NCI-H2196 treated with DMSO at 0.1 percent for 48 hours (cell line): ENCODE measurements at regions not wholly inside any gene's neighbourhood (a gene's known extent, or its start where the extent isn't known, plus 50 kb on each side); places are given as distances from the start of the nearest gene placed in this dataset.

ENCODE experiments used
- DNase-seq: peaks from one replicate; lab custom pipeline; 2025; ENCODE audit not compliant: unreplicated experiment; lab: John Stamatoyannopoulos, UW

GRCh38 chr5:19406576-19407365 lies 581.2 kb downstream of the CDH18 start:
- no peak for DNase-seq

DNA sequence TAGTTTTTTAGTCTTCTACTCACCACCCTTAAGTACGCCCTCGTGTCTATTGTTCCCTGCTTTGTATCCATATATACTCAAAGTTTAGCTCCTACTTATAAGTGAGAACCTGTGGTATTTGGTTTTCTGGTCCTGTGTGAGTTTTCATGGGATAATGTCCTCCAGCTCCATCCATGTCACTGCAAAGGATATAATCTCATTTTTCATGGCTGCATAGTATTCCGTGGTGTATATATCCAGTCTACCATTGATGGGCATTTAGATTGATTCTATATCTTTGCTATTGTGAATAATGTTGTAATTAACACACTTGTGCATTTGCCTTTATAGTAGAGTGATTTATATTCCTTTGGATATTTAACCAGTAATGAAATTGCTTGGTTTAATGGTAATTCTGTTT lies 579.9 kb downstream of the CDH18 start:
- DNase-seq: no peak

- DNase-seq: no peak
Observed at GRCh38 chr5:19411936-19412335, 576.1 kb downstream of the CDH18 start.
